GM12874 (cell line): ENCODE measurements at regions not wholly inside any gene's neighbourhood (a gene's known extent, or its start where the extent isn't known, plus 50 kb on each side); places are given as distances from the start of the nearest gene placed in this dataset.

Experiments used
- CTCF ChIP-seq: IDR thresholded peaks from 2 replicates; pipeline ENCODE4 v1.5.1; 2011; ENCODE audit warnings: low read depth, mild to moderate bottlenecking, control low read depth, low read length, moderate library complexity; ENCODE audit not compliant: insufficient read depth

DNA sequence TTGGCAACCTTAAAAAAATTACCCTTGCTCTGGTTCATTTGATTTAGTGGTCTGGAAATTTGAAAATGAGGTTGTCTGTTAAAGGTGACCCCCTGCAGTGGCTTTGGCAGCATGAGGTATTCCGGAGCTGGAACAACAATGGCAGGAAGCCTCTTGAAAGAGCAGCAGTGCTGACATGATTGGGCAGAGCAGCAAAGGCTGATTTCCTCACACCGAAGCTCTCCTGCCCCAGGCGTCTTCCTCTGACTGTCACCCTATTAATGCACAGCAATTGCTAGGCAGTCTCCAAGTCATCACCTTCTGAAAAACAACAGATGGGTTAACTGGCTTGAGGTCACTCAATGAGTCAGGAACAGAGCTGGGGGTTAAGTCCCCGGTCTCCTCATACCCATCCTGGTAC lies 241.8 kb upstream of the MMS22L start:
- TF ChIP-seq CTCF: no peak

DNA sequence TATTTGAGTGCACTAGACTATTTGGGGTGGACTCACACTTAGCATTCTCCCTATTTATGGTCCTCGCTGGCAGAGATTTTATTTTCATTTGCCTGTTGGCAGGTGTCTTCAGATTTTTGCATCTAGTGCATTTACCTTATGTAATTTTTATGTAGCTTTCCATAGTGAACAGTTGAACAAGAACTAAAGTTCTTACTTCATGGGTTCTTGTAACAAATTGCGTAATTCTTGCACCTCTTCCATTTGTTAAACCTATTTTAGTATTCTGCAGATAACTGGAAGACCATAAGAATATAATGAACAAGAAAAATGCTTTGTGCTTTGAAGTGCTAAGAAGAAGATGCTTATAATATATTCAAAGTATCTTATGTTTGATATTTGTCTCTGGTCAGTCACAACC lies 252.8 kb upstream of the MMS22L start:
- no peak for TF ChIP-seq CTCF

- no peak for TF ChIP-seq CTCF
These were observed 265.3 kb upstream of the MMS22L start for GRCh38 chr6:97548354-97548753.

DNA sequence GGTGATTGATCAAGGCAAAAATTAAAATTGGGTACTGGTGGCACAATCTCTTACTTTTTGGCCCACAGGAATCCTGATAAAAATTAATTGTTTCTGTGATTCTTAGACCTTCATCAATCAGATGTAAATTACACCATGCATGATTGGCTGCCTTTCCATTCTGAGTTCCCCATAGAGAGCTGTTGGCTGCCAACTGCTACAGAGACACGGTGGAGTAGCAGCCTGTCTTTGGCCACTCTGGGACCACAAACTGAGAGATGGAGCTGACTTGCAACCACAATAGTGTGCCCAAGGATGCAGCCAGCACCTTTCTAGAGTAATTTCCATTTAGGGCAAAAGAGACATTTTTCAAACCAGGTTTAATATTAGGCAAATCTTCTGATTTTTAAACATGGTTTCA lies 274.3 kb upstream of the MMS22L start:
- no peak for TF ChIP-seq CTCF

DNA sequence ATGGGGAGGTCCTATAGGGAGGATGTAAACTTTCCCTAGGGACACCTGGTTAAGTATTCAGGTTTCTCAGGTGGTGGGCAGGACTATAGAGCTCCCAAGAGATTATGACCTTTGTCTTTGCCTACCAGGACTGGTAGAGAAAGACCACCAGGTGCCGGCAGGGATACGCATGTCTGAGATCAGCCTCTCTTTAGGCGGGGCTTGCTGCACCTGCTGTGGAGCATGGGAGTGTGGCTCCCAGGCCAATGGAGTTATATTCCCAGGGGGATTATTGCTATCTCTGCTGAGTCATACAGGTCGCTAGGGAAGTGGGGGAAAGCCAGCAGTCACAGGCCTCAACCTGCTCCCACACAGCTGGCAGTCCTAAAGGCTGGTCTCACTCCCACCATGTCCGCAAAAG lies 280.5 kb upstream of the MMS22L start:
- TF ChIP-seq CTCF: no peak

- TF ChIP-seq CTCF: no peak
These were observed 289.9 kb upstream of the MMS22L start for GRCh38 chr6:97572943-97573342.

DNA sequence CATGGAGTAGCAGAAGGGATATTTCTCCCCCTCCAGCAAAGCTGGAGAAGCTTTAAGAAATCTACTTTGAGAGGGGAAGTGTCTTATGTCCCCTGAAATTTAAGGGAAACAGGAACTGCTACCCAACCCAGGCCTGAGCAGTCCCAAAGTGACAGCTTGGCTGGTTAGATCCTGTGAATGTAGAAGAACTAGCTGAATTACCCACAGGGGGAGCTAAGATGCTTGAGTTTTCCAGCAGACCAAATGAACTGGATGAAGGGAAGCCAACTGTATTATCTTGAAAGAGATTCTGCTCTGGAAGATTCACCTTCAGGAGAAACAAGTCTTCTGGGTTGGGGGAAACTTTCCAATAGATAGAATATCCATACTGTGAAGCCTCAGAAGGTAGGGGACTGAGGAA lies 303.3 kb upstream of the MMS22L start:
- no peak for TF ChIP-seq CTCF

DNA sequence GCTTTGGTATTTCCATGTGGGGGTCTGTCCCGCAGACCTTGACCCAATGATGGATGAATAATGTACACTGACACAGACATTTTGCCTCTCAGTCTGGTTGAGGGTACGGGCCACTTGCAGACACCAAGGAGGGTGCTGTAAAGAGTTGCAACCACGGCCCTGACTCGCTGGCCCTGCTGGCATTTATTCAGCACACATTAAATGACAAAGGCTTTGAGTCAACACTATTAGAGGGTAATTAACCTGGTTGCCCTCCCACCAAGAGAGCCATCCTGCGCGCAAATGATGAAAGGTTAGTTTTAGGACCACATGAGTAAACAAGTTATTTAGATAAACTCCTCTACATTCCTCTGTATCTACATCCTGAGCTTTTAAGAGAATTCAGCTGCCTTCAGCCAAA lies 308.9 kb upstream of the MMS22L start:
- no peak for TF ChIP-seq CTCF
